Stimulated activated CD4-positive, alpha-beta T cell treated with anti-CD3 and anti-CD28 coated beads, Interleukin-4, amount 100 ng/mL, for 48 hours (primary cell): ENCODE measurements at regions not wholly inside any gene's neighbourhood (a gene's known extent, or its start where the extent isn't known, plus 50 kb on each side); places are given as distances from the start of the nearest gene placed in this dataset.
A peak's percentile ranks its signal among the peaks of the same experiment; 100 is the strongest.

ENCODE experiments used
- DNase-seq, 2 donors: peaks; one replicate each; pipeline ENCODE4 v3.0.0-alpha.2; 2020; ENCODE audit warnings: low read depth in 2 of 2

- DNase-seq = peak; percentile 74 to 81
Observed at GRCh38 chr6:156564127-156564806, 212.9 kb upstream of the ARID1B start.

- DNase-seq = no peak
Observed at GRCh38 chr6:156563714-156564113, 213.5 kb upstream of the ARID1B start.

- DNase-seq = no peak
Observed at GRCh38 chr6:156562636-156563035, 214.5 kb upstream of the ARID1B start.

- no peak for DNase-seq
Observed at GRCh38 chr6:156562019-156562418, 215.2 kb upstream of the ARID1B start.

- DNase-seq = no peak
Observed at GRCh38 chr6:156560476-156560875, 216.7 kb upstream of the ARID1B start.

GRCh38 chr6:156559162-156559690 is 218.0 kb upstream of the ARID1B start:
- DNase-seq = no peak

- DNase-seq = no peak
Observed at GRCh38 chr6:156557911-156558259, 219.3 kb upstream of the ARID1B start.

- DNase-seq = no peak
Observed at GRCh38 chr6:156557251-156557910, 219.8 kb upstream of the ARID1B start.

- DNase-seq = no peak
Observed at GRCh38 chr6:156556811-156557210, 220.4 kb upstream of the ARID1B start.

- no peak for DNase-seq
Observed at GRCh38 chr6:156555116-156555515, 222.1 kb upstream of the ARID1B start.

- no peak for DNase-seq
Observed at GRCh38 chr6:156554160-156554559, 223.0 kb upstream of the ARID1B start.

- no peak for DNase-seq
Observed at GRCh38 chr6:156552849-156553248, 224.3 kb upstream of the ARID1B start.

- no peak for DNase-seq
Observed at GRCh38 chr6:156550949-156551348, 226.2 kb upstream of the ARID1B start.

- DNase-seq = no peak
Observed at GRCh38 chr6:156545931-156546330, 231.2 kb upstream of the ARID1B start.

GRCh38 chr6:156545021-156545420 is 232.2 kb upstream of the ARID1B start:
- DNase-seq = no peak

GRCh38 chr6:156544046-156544445 is 233.1 kb upstream of the ARID1B start:
- DNase-seq = no peak

GRCh38 chr6:156543431-156543830 is 233.7 kb upstream of the ARID1B start:
- no peak for DNase-seq

GRCh38 chr6:156538875-156539660 is 238.1 kb upstream of the ARID1B start:
- no peak for DNase-seq

GRCh38 chr6:156534594-156534993 is 242.6 kb upstream of the ARID1B start:
- DNase-seq = no peak

- DNase-seq = no peak
Observed at GRCh38 chr6:156533872-156534524, 243.2 kb upstream of the ARID1B start.

GRCh38 chr6:156526081-156526480 is 251.1 kb upstream of the ARID1B start:
- no peak for DNase-seq

- no peak for DNase-seq
Observed at GRCh38 chr6:156525541-156525940, 251.6 kb upstream of the ARID1B start.
